HG03159 (cell line): ENCODE measurements at regions not wholly inside any gene's neighbourhood (a gene's known extent, or its start where the extent isn't known, plus 50 kb on each side); places are given as distances from the start of the nearest gene placed in this dataset.
"Not testable (repeated sequence)": the region's sequence is repeated elsewhere in the genome, so short reads cannot be mapped to it uniquely, and the experiment has no call there.

Experiments used
- ATAC-seq: cut with Tn5 transposase; IDR thresholded peaks from one replicate; pipeline ENCODE4 v1.9.1; 2021; ENCODE audit warnings: mild to moderate bottlenecking, moderate library complexity; ENCODE audit not compliant: unreplicated experiment

DNA sequence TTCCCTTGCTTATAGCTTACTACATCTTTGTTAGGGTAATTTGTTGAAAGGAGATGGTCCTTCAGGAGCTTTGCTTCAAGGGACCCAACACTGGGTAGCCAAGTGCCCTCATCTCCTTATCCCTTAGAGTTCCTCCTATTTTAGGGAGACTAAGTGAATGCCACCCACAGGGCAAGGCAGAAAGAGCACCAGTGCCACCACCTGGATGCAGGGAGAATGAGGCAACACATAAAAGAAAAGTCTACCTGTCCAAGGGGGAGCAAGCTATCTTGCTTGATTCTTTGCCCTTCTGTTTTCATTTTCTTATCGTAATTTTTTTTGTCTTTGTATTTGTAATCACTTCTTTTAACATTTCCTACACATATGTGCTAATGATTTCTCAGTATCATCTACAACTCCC is 205.5 kb downstream of the NPR3 start:
- ATAC-seq, result no peak

DNA sequence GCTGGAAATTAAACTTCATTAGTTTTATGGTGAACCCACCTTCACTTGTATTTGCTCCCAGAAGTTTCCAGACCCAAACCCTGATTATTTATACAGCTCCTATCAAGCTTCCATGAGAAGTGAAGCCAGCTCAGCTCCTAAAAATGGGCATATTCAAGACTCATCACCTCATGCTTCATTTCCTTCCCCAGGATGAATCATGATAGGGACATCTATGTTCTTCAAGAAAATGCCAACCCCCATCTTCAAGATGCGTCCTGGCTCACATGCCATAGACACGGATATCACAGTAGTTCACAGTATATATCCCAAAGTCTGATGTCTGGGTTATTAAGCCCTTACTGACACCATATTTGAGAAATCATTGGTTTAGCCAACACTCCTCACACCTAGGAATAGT is 217.6 kb downstream of the NPR3 start:
- no peak for ATAC-seq

DNA sequence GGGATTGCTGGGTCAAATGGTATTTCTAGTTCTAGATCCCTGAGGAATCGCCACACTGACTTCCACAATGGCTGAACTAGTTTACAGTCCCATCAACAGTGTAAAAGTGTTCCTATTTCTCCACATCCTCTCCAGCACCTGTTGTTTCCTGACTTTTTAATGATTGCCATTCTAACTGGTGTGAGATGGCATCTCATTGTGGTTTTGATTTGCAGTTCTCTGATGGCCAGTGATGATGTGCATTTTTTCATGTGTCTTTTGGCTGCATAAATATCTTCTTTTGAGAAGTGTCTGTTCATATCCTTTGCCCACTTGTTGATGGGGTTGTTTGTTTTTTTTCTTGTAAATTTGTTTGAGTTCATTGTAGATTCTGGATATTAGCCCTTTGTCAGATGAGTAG is 220.3 kb downstream of the NPR3 start:
- ATAC-seq, result not testable (repeated sequence)

DNA sequence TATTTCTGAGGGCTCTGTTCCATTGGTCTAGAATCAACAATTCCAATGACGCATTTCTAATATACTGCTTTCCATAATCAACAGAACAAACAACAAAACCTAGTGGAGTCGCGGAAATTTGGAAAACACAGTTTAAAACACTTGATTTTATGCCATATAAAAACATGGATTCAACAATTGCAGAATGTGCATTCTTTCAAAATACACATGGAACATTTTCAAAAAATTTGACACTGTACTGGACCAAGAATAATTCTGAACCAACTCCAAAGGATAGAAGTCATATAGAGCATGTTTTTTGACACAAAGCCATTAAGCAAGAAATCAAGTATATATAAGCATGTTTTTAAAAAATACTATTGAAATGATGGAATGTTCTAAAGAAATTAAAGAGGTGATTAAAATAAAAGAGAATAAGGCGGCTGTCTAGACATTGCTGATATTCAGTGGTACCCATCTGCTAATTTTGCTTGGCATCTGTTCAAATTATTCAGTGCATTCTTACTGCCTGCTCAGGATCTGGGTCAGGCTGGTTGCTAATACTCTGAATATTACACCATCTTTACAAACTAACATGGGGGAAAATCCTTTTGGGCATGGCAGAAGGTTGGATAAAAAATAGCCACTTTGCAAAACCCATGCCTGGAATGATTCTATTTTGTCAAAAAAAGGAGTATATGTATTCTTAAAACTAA is 221.3 kb downstream of the NPR3 start:
- no peak for ATAC-seq

DNA sequence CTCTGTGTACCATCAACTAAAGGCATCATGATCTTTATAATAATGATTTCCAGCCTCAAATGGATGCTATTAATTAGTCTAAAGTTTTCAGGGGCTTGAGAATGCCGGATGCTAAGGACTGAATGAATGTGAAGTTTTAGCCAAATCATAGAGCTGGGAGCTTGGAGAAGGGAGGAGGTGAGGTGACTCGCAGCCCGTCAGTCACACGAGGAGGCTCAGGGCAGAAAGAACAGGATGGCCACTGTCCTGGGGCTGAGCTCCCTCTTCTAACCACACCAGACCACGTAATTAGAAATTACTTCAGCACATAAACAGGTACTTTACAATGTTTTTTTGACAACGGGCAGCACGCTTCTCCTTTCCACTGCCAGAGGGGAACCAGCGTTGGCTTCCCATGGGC is 222.6 kb downstream of the NPR3 start:
- no peak for ATAC-seq

DNA sequence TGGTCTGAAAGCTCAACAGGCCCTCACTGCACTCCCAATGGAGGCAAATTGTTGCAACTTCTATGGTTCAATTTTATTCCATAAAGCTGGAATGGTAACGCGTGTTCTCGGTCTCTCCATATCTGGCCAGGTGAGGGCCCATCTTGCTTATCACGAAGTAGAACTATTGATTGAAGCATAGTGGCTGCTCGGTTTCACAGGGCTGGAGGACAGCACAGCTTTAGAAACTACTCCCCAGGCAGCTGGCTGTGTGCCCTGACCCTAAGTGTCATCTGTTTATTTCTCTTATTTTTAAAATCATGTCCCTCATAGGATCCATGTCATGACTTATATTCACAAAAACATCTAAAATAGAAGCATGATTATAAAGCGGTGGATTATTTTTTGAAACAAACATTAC is 223.4 kb downstream of the NPR3 start:
- ATAC-seq, result no peak

DNA sequence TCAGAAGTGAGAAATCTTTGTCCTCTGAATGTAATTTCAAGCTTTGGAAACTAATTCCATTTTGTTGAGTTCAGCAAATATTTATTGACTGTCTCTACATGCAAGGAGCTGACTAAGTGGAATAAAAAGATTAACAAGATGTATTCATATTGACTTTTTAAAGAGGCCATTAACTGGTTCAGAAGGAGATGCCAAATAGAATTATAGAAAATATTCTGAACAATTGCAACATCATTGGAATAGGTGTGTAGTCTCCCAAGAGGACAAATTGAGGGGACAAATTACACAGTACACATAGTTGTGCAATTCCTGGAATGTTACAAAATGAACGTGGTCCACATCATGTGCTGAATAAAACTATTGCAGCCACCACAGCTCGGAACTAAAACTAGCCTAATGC is 224.2 kb downstream of the NPR3 start:
- ATAC-seq, result no peak

DNA sequence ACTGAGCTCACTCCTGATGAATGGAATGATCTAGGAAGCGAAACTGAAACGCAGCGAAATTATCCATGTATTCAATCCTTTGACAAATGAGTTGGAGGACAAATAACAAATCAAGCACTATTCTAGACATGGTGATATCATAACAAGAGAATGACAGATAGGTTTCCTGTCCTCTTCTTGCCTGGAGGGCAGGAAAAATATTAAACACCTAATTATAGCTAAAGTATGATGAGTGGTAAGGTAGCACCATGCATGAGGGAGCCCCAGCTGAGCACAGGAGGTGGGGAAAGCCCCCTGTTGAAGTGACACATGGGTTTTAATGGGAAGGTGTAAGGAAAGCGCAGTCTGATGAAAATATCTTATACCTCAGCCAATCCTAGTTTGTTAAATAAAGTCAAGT is 225.2 kb downstream of the NPR3 start:
- no peak for ATAC-seq

DNA sequence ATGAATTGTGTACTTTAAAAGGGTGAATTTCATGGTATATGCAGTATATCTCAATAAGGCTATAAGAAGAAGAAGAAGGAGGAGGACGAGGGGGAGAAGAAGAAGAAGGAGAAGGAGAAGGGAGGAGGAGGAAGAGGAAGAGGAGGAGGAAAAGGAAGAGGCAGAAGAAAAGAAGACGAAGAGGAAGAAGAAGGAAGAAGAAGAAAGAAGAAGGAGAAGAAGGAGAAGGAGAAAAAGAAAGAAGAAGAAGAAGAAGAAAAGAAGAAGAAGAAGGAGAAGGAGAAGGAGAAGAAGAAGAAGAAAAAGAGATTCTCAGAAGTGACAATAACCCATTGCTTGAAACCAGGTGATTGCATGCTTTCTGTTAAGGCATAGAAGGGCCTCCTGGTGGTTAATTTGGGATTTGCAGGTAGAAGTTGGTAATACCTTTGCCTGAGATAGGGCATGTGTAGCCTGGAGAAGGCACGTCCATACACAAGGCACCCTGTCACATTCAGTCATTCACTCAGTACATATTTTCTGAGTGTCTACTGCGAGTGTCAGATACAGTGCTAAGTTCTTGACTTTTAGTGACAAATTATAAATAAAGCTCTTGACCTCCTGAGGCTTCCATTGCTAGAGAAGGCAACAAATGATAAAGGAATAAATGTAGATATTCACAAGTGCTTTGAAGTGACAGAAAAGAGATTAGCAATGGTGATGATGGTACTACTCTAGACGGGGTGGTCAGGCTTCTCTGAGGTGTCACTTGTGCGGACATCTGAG is 231.3 kb downstream of the NPR3 start:
- peak; percentile 87 for ATAC-seq

DNA sequence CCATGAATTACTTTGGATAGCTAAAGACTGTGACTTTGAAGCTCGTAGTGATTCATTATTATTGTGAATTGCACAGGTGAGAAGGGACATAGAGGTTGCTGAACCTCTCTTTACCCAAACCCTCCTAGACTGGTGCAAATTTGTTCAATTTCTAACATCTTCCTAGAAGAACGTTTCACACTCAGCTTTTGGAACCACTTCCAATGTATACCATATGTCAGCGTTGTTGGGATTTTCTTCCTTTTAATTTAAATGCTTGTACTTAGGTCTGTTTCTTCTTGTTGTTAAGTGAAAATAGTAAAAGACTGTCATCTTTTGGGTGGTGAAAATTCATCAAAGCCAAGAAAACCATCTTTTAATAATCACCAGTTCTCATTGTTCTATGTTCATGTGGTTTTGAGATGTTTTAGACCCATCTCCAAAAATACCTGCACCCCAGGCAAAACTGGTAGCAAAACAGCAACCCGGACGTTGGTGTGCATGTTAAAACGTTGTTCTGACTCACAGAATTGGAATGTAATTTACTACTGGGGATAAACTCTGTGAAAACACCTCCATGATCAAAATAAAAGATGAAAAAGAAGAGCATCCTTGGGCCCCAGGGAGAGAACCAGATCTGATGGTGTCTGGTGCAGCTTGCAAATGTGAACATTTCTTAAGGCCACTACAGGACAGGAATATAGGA is 238.3 kb downstream of the NPR3 start:
- no peak for ATAC-seq

DNA sequence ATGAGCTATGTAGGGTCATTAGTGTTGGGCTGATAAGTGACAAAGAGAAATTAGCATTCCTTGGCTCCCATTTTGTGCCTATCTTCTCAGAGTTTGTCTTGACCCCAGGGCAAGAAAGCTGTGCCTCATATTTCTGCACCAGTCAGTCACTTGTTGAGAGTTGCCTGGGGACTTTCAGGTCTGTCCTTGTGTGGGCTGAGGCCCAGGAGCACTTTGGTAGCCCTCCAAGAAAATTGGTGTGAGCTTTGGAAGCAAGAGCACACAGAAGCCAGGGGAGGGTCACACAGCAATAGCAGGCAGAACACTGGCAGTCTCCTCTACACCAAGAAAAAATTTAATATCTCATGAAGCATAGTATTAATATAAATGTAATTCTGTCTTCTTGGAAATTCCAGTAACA is 239.9 kb downstream of the NPR3 start:
- ATAC-seq, result no peak

DNA sequence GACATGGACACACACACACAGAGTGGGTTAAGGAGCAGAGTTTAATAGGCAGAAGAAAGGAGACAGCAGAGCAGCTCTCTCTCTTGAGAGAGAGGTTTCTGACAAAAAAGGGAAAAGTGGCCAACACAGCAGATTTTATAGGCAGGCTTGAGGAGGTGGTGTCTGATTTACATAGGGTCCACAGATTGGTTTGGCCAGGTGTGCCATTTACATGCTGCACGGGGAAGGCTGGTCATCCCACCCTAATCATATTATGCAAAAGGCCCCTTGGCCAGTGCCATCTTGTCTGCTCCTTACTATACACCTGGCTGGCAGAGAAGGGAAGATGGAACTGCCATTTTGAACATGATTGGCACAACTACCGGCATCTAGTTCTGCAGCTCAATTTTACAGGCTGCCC is 240.8 kb downstream of the NPR3 start:
- ATAC-seq, result no peak

DNA sequence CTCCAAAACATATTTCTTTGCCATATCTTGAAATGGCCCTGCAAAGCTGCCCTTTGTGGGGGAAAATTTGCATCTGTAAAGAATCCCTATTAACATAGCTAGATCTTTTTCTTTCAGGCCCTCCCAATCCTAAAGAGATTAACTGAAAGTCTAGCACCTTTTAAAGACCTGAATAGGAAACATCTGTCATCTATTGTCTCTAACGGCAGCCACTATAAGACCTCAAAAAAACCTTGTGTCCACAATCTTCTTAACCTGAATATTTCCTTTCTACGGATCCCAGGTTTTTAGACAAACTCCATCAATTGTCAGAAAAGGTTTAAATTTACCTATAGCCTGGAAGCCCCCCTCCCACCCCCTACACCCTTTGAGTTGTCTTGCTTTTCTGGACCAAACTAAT is 241.3 kb downstream of the NPR3 start:
- not testable (repeated sequence) for ATAC-seq

DNA sequence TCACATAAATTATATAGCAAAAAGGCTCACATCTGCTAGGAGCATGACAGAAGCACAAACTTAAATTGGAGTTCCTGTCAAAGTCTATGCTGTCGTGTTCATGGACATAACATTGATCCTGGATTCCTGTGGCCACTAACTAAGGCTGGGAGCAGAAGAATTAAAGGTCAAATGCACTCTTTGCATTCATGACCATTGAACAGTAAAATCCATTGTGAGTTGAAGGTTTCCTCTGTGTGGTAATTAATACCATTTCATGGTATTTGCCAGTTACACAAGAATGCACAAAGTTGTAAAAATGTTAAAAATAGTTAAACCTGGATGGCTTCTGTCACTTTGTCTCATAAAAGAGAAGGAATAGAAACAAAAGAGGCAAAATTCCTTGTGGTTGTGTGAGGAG is 242.6 kb downstream of the NPR3 start:
- ATAC-seq, result no peak

DNA sequence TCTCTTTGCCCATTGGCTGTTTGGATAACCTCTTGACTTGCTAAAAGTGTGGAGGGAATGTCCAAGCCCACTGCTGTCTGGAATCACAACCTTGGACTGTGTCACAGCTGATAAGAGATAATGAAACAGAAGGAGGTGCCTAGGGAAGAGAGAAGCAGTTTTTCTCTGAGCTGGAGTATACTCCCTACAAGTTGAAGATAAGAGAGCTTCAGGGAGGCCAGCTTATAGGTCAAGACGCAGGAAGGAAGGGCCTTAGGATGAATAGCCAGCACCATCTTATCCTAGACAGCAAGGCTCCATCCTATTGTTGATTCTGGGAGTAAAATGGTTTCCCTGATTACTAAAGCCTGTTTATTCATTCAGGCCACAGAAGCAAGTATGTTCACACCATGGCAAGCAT is 244.7 kb downstream of the NPR3 start:
- ATAC-seq, result no peak

DNA sequence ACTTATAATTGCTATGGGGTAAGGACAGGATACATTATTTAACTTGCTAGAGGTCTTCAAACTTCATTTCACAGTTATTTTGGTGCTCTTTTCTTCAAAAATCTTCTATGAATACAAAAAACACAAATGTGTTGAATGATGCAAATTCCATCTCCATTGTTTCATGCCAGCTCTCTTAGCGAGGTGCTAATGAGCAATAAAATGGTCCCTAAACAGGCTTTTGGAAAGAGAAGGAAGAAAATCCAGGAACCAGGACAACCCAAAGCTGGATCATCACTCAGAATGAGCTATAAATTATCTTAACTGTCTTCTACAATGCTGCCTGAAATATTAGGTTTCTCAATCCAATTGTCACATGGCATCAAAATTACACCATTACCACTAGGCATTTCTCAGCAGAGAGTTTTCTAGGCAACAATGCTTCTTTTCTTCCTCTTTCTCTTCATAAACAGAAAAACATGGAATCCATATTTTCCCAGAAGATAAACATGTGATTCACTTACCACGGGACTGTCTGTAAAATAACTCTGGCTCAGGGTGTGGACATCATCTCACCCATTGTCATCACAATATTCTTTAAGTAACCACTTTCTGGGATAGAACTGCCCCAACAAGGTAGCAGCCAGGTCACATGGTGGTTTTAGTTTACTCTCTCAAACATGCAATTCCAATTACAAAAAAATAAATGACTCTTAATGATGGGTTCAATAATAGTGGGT is 249.4 kb downstream of the NPR3 start:
- no peak for ATAC-seq

DNA sequence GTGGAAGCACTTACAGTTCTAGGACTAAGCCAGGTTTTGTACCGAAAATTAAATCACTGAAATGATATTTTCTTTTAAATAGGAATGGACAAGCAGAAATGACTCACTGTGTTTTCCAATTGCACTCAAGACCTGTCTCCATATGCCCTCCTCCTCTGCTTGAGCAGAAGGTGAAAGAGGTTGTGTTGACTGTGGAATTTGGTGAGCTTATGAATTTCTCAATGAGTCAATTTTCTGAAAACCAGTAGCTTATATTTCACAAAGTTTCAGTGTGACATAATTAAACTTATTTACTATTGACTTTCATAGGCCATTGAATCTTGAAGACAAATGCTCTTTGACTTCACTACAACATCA is 249.9 kb downstream of the NPR3 start:
- ATAC-seq, result no peak

DNA sequence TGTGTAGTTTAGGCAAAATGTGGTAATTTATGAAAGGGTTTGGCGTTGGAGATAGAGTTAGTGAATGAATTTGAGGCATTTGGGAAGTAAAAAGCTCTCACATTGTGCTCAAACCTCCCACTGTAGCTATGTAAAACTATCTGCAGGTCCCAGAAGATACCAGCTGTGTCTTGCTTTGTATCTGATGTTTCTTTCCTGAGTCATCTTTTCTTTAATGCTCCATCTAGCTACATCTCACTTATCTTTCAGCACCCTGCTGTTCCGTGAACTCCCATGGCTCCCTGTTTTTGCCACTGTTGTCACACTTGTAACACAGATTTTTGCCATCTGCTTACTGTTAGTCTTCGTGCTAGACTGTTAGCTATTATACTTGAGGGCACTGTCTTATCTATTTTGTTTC is 253.1 kb downstream of the NPR3 start:
- no peak for ATAC-seq

DNA sequence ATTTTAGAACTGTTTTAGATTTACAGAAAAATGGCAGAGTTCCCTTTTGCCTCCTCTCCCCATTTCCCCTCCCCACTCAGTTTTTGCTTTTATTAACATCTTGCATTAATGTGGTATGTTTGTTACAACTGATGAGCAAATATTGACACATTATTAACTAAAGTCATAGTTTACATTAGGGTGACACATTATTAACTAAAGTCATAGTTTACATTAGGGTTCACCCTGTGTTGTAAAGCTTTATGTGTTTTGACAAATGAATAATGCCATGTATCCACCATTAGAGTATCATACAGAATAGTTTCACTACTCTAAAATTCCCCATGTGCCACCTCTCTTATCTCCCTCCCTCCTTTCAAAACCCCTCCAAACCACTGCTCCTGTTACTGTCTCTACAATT is 262.5 kb downstream of the NPR3 start:
- no peak for ATAC-seq

DNA sequence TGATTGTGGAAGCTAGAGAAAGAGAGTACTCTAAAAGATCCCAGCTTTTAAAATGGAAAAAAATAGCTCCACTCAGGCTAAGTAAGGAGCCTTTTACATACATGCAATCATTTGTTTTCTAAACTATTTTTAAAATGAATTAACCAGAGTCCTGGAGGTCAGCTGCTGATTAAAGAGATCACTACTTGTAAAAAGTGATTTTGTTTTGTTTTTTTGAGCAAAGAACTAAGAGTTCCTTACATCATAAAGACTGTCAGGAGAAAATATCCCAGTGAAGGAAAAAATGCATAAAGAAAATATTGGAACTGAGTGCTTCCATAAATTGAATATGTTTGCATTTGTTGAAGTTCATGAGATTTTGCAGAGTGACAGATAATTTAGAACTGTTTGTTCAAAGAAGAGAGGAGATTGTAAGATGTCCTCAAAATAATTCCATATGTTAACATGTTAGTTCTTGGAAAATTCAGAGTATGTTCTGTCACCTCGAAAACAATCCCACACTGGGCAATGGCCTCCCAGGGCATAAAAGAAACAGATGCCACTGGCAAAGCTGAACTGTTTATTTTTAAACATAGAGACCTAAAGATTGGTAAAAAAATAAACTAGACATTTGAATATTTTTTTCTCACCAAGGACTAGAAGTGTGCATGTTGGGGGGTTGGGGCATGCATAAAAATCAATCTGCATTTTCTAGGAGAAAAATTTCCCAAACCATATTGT is 264.7 kb downstream of the NPR3 start:
- no peak for ATAC-seq

DNA sequence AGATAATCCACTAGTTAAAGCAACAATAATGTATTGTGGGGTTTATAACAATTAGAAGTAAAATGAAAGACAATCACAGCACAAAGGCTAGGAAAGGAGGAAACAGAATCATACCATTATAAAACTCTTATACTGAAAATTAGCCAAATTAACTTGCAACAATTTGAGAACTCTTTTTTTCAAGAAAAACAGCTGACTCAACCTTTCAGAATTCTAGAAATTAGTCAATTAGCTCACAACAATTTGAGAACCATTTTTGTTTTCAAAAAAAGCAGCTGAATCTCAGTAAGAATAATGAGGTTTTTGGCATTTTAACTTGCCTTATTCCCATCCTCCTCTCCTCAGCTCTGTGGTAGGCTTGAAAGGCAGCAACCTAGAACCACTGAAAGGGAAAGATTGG is 269.9 kb downstream of the NPR3 start:
- no peak for ATAC-seq
